HEK293 (cell line): ENCODE measurements at regions not wholly inside any gene's neighbourhood (a gene's known extent, or its start where the extent isn't known, plus 50 kb on each side); places are given as distances from the start of the nearest gene placed in this dataset.

ENCODE experiments used
- CTCF ChIA-PET: fragments of 350-600 bp; formaldehyde crosslinking; extraction: SDS; loops from one replicate; lab custom pipeline; 2021; ENCODE audit warnings: antibody characterized with exemption; lab: Yijun Ruan, JAX
- POLR2A ChIA-PET: fragments of 300-600 bp; formaldehyde crosslinking; extraction: SDS; loops from one replicate; lab custom pipeline; 2020; ENCODE audit warnings: antibody characterized with exemption, inconsistent platforms; lab: Yijun Ruan, JAX
- H3K27ac ChIP-seq: fragments of 200-500 bp; sonication (Bioruptor generic); 2 replicates; pipeline ENCODE4 v1.5.1; 2014; ENCODE audit warnings: low read depth, low read length, control low read depth, inconsistent platforms; ENCODE audit errors: extremely low read depth
- H3K36me3 ChIP-seq, 2 experiments: fragments of 200-500 bp in 1 of 2; sonication (Bioruptor generic) in 1 of 2; 1 replicate in 1 of 2; 2 replicates in 1 of 2; pipeline ENCODE4 v1.5.1; 2014 to 2017; ENCODE audit warnings: inconsistent platforms in 2 of 2, low read length in 2 of 2; ENCODE audit not compliant: control insufficient read depth in 2 of 2, insufficient read depth in 1 of 2
- H3K4me1 ChIP-seq: fragments of 200-500 bp; sonication (Bioruptor generic); 2 replicates; pipeline ENCODE4 v1.5.1; 2014; ENCODE audit warnings: mild to moderate bottlenecking, low read length, inconsistent platforms; ENCODE audit not compliant: control insufficient read depth, insufficient read depth
- H3K4me3 ChIP-seq: 2 replicates; pipeline ENCODE4 v1.5.1; 2011; ENCODE audit warnings: low read depth, mild to moderate bottlenecking, control low read depth, low read length, moderate library complexity
- H3K9me3 ChIP-seq: fragments of 200-500 bp; sonication (Bioruptor generic); 2 replicates; pipeline ENCODE4 v1.5.1; 2014; ENCODE audit warnings: low read depth, low read length, inconsistent platforms; ENCODE audit not compliant: control insufficient read depth, insufficient read depth
- TCF7L2 ChIP-seq: IDR thresholded peaks from 2 replicates; pipeline ENCODE4 v1.6.1; 2011; ENCODE audit warnings: low read depth, mild to moderate bottlenecking, inconsistent platforms, low read length, moderate library complexity, borderline replicate concordance

DNA sequence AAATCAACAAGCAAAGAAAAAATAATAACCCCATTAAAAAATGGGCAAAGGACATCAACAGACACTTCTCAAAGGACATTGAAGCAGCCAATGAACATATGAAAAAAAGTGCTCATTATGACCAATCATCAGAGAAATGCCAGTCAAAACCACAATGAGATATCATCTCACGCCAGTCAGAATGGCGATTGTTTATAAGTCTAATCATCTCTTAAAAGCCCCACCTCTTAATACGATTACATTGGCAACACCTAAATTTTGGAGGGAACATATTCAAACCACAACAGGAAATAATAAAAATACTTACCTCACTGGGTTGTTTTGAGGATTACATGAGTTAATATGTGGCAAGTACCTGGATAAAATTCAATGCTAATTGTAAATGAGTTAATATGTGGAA is 57.1 kb upstream of the PLPPR4 start:
- Histone ChIP-seq H3K9me3 (no peaks in the 10 kb centered on the region), H3K4me1 (no peaks in the 10 kb centered on the region), H3K36me3 (no peaks in the 10 kb centered on the region), H3K27ac (no peak overlapping the region), H3K4me3 (no peak overlapping the region)
- CTCF ChIA-PET, result no interaction called here
- POLR2A ChIA-PET, result no interaction called here
- TF ChIP-seq TCF7L2, result no peak
